Sigmoid colon (tissue), 6 donors: ENCODE measurements at regions not wholly inside any gene's neighbourhood (a gene's known extent, or its start where the extent isn't known, plus 50 kb on each side); places are given as distances from the start of the nearest gene placed in this dataset.

Experiments
- DNase-seq: peaks from one replicate; pipeline ENCODE4 v3.0.0-alpha.2; 2019
- H3K27ac ChIP-seq, 4 donors: fragments of 200-600 bp; sonication (generic); one replicate each; pipeline ENCODE4 v1.5.1; 2016 to 2019; ENCODE audit warnings: mild to moderate bottlenecking in 1 of 4
- H3K27me3 ChIP-seq, 3 donors: fragments of 200-600 bp; sonication (generic); one replicate each; pipeline ENCODE4 v1.5.1; 2019; ENCODE audit warnings: mild to moderate bottlenecking in 1 of 3
- H3K36me3 ChIP-seq, 4 donors: fragments of 200-600 bp; sonication (generic); one replicate each; pipeline ENCODE4 v1.5.1; 2016 to 2019
- H3K4me1 ChIP-seq, 4 donors: fragments of 200-600 bp; sonication (generic); one replicate each; pipeline ENCODE4 v1.5.1; 2017 to 2019
- H3K4me3 ChIP-seq, 4 donors: fragments of 200-600 bp; sonication (generic); one replicate each; pipeline ENCODE4 v1.5.1; 2017 to 2019; ENCODE audit warnings: mild to moderate bottlenecking in 2 of 4, moderate library complexity in 1 of 4
- H3K9me3 ChIP-seq, 4 donors: fragments of 200-600 bp in 3 of 4; sonication (generic) in 3 of 4; one replicate each; pipeline versions ENCODE4 v1.5.1 to v1.6.1; 2013 to 2019
- CTCF ChIP-seq, 4 experiments: fragments of 450-650 bp in 3 of 4; fragments of 200-600 bp in 1 of 4; IDR thresholded peaks; one replicate each; pipeline ENCODE4 v1.5.1; 2016 to 2019; ENCODE audit warnings: antibody characterized with exemption in 4 of 4, mild to moderate bottlenecking in 3 of 4, moderate library complexity in 2 of 4
- EP300 ChIP-seq, 4 donors: sonication (generic); formaldehyde crosslinking; IDR thresholded peaks; one replicate each; pipeline ENCODE4 v1.6.1; 2017; ENCODE audit warnings: antibody characterized with exemption in 4 of 4
- POLR2A ChIP-seq, 2 donors: fragments of 450-650 bp; IDR thresholded peaks; one replicate each; pipeline ENCODE4 v1.6.1; 2016; ENCODE audit warnings: antibody characterized with exemption in 2 of 2, mild to moderate bottlenecking in 2 of 2, moderate library complexity in 2 of 2
- POLR2AphosphoS5 ChIP-seq, 4 donors: sonication (generic); formaldehyde crosslinking; IDR thresholded peaks; one replicate each; pipeline ENCODE4 v1.6.1; 2017; ENCODE audit warnings: antibody characterized with exemption in 4 of 4
- WGBS, 2 donors: extraction: QIAGEN DNeasy Blood & Tissue Kit; methylation state at CpG; one replicate each; pipeline ENCODE4 v1.1.7; 2013; 5-methylcytosine and 5-hydroxymethylcytosine counted together
- intact Hi-C: fragments of 100-400 bp; cut with DNase I; formaldehyde crosslinking; loops from one replicate; pipeline ENCODE4 v1.15.1; 2023
- donor health status: healthy with polysubstance abuse.
- donor health status: healthy.

GRCh38 chr6:106005954-106006353 is 80.2 kb upstream of the PRDM1 start:
- no peaks in the 10 kb centered on the region for H3K9me3 ChIP-seq
- TF ChIP-seq CTCF (IDR thresholded peaks at IDR 0.05) (no peak), EP300 (IDR thresholded peaks at IDR 0.05) (no peak)
- peaks cover 0 to 12% (median 0%) of the 10 kb centered on the region in 3 donors for H3K27me3 ChIP-seq
- H3K27ac ChIP-seq, result no peak overlapping the region
- no peak for DNase-seq
- no peak overlapping the region for H3K4me3 ChIP-seq
- no peaks in the 10 kb centered on the region for H3K36me3 ChIP-seq
- intact Hi-C loops, result no loop called here
- no peaks in the 10 kb centered on the region for H3K4me1 ChIP-seq
- WGBS, 2 donors, result 78 to 83% methylated on average over 6 of the region's 6 CpGs

GRCh38 chr6:106005013-106005412 is 81.1 kb upstream of the PRDM1 start:
- Histone ChIP-seq H3K36me3 (no peaks in the 10 kb centered on the region), H3K4me1 (no peaks in the 10 kb centered on the region), H3K27ac (no peak overlapping the region), H3K9me3 (no peaks in the 10 kb centered on the region), H3K4me3 (no peak overlapping the region), H3K27me3 (peaks cover 0 to 21% (median 0%) of the 10 kb centered on the region in 3 donors)
- WGBS, 2 donors, result 83 to 84% methylated on average over 1 of the region's 1 CpG
- no peak for TF ChIP-seq POLR2A (IDR thresholded peaks at IDR 0.05)
- no peak for DNase-seq
- intact Hi-C loops, result no loop called here

- H3K36me3 ChIP-seq, result no peaks in the 10 kb centered on the region
- DNase-seq, result no peak
- WGBS, 2 donors, result 22 to 50% methylated on average over 2 of the region's 2 CpGs
- H3K27me3 ChIP-seq, result peaks cover 5 to 37% (median 14%) of the 10 kb centered on the region in 3 donors
- H3K9me3 ChIP-seq, result no peaks in the 10 kb centered on the region
- TF ChIP-seq POLR2A (IDR thresholded peaks at IDR 0.05), result no peak
- TF ChIP-seq CTCF (IDR thresholded peaks at IDR 0.05), result no peak
- TF ChIP-seq EP300 (IDR thresholded peaks at IDR 0.05), result no peak
- TF ChIP-seq POLR2AphosphoS5 (IDR thresholded peaks at IDR 0.05), result no peak
- intact Hi-C loops, result no loop called here
- no peak overlapping the region for H3K4me3 ChIP-seq
- no peaks in the 10 kb centered on the region for H3K4me1 ChIP-seq
- no peak overlapping the region for H3K27ac ChIP-seq
Measured at GRCh38 chr6:106003268-106003987, 82.7 kb upstream of the PRDM1 start.

GRCh38 chr6:106002005-106002404 is 84.1 kb upstream of the PRDM1 start:
- H3K27me3 ChIP-seq, result peaks cover 9 to 51% (median 29%) of the 10 kb centered on the region in 3 donors
- no peak for DNase-seq
- no peaks in the 10 kb centered on the region for H3K4me1 ChIP-seq
- H3K27ac ChIP-seq, result no peak overlapping the region
- intact Hi-C loops, result no loop called here
- no peaks in the 10 kb centered on the region for H3K9me3 ChIP-seq
- WGBS, 2 donors, result 77 to 94% methylated on average over 1 of the region's 1 CpG
- no peaks in the 10 kb centered on the region for H3K36me3 ChIP-seq
- no peak overlapping the region for H3K4me3 ChIP-seq
- TF ChIP-seq POLR2A (IDR thresholded peaks at IDR 0.05) (no peak), POLR2AphosphoS5 (IDR thresholded peaks at IDR 0.05) (no peak), EP300 (IDR thresholded peaks at IDR 0.05) (no peak), CTCF (IDR thresholded peaks at IDR 0.05) (no peak)

- intact Hi-C loops, result no loop called here
- H3K9me3 ChIP-seq, result no peaks in the 10 kb centered on the region
- H3K27me3 ChIP-seq, result peaks cover 16 to 61% (median 39%) of the 10 kb centered on the region in 3 donors
- DNase-seq, result no peak
- no peaks in the 10 kb centered on the region for H3K4me1 ChIP-seq
- TF ChIP-seq POLR2AphosphoS5 (IDR thresholded peaks at IDR 0.05) (no peak), CTCF (IDR thresholded peaks at IDR 0.05) (no peak), EP300 (IDR thresholded peaks at IDR 0.05) (no peak), POLR2A (IDR thresholded peaks at IDR 0.05) (no peak)
- H3K36me3 ChIP-seq, result no peaks in the 10 kb centered on the region
- 95 to 96% methylated on average over 2 of the region's 2 CpGs for WGBS, 2 donors
- H3K4me3 ChIP-seq, result no peak overlapping the region
- no peak overlapping the region for H3K27ac ChIP-seq
Measured at GRCh38 chr6:106000935-106001334, 85.2 kb upstream of the PRDM1 start.
